ENCODE measurements at regions not wholly inside any gene's neighbourhood (a gene's known extent, or its start where the extent isn't known, plus 50 kb on each side); places are given as distances from the start of the nearest gene placed in this dataset.
A peak's percentile ranks its signal among the peaks of the same experiment; 100 is the strongest.

- no peak for DNase-seq
Measured at GRCh38 chr17:36869441-36869840, 67.8 kb upstream of the LHX1 start.

DNA sequence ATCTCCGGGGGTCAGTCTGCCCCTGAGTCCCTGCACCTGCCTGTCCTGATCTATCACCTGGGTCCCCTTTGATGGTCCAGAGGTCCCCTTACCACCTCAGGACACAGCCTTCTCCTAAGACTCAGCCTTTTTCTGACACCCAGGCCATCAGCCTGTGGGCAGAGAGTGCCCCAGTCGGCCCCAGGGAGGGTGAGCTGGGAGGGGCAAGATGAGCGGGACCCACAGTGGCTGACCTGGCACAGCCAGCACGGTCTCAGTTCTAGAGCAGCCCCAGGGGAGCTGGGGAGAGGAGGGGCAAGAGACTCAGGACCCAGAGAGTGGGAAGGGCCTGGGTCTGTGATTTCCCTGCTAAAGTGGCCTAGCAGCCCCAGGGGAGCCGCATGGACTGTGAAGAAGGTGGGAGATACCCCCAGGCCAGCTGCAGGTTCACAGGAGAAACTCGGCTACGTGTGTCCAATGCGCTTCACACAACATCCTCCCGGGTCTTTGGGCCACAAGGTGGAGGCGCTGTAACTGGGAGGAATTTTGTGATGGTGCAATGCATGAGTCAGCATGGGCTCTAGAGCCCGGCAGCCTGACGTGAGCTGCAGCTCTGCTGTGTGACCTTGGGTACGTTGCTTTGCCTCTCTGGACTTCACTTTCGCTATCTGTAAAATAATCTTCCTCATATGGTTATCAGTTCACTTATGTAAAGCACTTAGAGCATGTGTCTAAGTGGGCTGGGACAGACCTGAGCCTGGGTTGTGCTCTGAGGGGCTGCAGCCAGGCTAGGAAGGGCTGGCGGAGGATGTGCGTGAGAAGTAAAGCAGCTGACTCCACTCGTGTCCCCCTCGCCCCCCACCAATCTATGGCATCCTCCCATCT lies 67.2 kb upstream of the LHX1 start:
- DNase-seq, result no peak

DNA sequence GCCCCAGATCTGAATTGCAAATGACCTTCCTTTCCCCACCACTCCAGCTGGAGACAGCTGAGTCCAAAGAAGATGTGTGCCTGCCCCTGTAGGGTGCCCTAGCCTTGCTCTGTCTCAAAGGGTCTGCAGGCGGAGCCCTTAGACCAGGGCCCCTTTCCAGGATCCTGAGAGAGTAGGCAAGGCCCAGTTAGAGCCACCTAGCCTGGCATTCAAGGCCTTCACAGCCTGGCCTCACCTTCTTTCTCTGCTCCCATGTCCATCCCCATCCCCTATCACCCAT lies 66.6 kb upstream of the LHX1 start:
- no peak for DNase-seq

DNA sequence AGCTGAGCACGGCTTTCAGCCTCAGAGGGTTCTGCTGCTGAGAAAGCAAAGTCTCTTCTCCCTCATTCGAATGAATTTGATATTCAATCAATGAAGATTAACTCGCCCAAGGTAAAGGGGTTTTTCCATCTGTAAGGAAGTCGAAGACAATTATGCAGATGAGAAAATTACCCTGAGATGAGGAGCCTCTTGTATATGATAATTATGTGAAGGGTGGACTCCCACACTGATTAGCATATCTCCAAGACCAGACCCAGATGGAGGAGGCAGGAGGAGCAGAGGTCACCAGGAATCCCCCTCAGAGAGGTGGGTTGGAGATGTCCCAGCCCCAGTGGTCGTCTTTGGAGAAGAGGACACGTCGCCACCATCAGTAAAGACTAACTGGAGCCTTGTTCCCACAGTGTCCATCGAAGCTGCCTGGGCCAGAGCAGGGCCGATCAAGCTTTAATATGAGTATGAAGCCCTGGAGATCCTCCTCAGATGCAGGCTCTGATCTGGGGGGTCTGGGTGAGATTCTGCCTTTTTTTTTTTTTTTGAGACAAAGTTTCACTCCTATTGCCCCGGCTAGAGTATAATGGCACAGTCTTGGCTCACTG lies 61.5 kb upstream of the LHX1 start:
- no peak for DNase-seq

DNA sequence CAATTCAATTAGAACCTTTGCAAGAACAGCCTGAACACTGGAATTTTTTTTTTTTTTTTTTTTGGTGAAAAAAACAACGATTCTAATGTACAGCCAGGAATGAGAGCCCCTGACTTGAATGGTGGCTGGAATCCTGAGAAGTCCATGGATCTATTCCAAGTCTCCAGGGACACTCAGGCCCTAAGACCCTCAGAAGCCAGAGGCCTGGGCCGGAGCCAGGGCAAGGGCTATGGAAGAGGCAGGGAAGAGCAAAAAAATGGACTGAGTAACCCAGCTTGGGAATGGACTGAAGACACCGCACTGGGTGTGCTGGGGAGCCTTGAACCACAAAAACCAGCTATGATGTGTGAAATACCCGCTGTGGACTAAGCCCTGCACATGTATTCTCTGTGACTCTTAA lies 60.3 kb upstream of the LHX1 start:
- no peak for DNase-seq

- no peak for DNase-seq
Measured at GRCh38 chr17:36877771-36878170, 59.5 kb upstream of the LHX1 start.

DNA sequence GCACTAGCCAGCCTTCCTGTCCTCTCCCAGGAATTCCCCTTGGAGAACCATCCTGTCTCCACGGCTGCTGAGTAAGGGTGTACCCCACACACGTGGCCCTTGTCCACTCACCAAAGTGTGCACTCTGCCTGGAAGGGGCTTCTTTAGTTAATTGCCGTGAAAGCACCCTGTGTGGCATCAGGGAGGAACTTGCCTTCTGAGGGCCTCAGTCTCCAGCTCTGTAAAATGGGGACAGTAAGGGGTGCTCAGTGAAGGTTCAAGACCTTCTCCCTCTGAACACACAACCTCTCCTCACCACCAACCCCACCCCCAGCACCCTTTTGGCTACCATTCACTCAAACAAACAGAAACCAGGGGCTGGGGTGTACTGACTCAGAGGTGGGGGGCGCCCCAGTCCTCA lies 59.1 kb upstream of the LHX1 start:
- no peak for DNase-seq

DNA sequence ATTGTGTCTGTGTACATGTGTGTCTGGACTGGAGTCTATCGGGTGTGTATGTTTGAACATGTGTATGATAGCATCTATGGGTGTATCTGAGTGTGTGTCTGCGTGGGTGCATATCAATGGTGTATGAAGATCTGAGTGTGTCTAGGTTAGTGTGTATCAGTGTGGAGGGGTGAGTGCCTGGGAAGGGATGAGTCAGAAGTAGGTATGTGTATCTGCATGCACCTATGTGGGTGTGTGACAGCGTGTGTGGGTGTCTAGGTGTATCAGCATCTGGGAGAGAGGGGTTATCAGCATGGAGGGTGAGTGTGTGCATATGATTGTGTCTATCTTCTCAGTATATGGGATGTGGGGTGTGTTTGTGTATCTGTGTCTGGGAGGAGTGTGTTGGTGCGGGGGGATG lies 58.2 kb upstream of the LHX1 start:
- DNase-seq, result no peak

DNA sequence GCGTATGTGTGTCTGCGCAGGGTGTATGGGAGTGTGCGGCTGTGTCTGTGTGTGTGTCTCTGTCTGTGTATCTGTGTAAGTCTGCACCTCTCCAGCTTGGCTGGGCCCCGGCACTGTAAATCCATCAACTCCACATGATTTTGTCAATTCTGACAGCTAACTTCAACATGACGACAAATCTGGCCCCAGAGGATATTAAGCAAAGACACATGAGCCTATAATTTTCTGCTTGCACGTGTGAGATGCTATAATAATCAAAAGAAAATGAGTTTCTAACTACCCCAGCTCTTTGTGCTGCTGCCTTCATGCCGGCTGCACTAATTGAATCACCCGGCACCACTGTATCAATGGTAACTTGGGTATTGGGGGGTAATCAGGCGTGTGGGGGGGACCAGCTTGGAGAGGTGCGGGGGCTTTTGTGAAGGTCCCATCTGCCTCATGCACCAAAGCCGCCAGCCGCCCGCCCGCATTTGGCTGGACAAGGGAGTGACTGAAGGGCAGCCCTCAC lies 57.6 kb upstream of the LHX1 start:
- DNase-seq, result no peak

- DNase-seq, result no peak
Measured at GRCh38 chr17:36880268-36880905, 56.9 kb upstream of the LHX1 start.

DNA sequence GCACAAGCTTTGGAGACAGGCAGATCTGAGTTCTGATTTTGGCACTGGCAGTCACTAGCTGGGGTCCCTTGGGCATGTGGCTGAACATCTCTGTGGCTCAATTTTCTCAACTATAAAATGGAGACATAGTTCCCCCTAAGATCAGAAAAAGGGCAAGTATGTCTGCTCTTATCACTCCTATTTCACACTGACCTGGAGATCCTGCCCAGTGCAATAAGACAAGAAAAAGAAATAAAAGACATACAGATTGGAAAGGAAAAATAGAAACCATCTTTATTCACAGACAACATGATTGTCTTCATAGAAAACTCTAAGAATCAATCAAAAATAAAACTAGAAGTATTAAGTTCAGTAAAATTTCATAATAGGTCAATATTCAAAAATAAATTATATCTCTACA lies 56.0 kb upstream of the LHX1 start:
- DNase-seq, result no peak

- no peak for DNase-seq
Measured at GRCh38 chr17:36884495-36885152, 52.7 kb upstream of the LHX1 start.

DNA sequence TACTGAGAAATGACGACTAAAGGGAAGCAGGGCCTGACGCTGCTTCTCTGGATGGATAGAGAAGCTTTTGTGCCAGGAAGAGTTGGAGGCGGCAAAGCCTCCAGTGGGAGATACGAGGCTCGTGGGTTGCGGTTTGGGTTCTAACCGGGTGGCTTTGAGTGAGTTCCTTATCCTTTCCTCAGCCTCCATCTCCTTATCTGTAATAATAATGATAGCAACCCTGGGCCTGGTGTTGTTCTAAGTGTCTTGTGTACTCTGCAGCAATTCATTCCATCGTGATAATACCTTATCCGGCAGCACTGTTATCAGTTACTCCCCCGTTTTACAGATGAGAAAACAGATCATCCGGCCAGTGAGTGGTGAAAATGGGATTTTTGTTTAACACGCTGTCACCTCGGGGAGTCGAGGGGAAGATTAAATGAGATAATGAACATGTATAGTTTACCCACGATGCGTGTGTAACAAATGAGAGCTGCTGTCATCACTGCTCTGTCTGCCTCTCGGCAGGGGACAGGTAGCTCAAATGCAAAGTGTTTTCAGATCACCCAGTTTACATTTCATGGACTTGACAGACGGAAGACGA lies 52.0 kb upstream of the LHX1 start:
- DNase-seq, result peak; percentile 38

DNA sequence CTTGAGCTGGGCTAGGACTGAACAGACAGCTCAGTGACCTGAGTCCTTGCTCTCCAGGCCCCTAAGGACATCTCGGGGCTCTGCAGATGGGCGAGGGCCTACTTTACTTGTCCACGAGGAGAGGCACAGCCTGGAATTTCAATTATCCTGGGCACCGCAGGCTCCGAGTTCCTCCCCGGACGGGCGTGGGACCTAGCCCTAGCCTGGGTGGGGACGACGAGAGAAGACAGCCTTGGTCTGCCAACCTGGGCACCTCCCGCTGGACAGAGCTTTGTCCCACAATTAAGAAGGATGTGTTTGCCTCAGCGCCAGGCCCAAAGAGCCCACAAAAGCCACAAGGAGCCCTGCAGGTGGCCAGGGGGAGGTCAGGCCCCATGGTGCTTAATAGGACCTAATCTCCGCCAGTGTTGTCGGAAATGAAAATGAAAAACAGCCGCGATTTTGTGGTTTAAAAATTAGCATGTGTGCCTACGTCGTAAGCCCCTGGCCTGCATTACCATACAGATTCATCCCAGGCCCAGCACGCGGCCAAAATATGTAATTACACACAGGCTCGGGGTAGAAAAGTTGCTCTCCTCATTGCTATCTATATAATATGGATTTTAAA lies 51.4 kb upstream of the LHX1 start:
- DNase-seq, result no peak
